A673 (cell line): ENCODE measurements at regions not wholly inside any gene's neighbourhood (a gene's known extent, or its start where the extent isn't known, plus 50 kb on each side); places are given as distances from the start of the nearest gene placed in this dataset.

Experiments used
- BruUV-seq: library from RNA; stranded (reverse); fragments of 400-500 nt; replicated peaks from 2 replicates; lab custom pipeline; 2021; lab: Mats Ljungman, UMichigan
- CTCF ChIA-PET: fragments of 300-600 bp; sonication (Branson Sonifier 250); formaldehyde crosslinking; loops from one replicate; lab custom pipeline; 2022; ENCODE audit warnings: antibody characterized with exemption; lab: Charles Lee
- POLR2A ChIA-PET: fragments of 300-600 bp; sonication (Branson Sonifier 250); formaldehyde crosslinking; loops from one replicate; lab custom pipeline; 2022; ENCODE audit warnings: antibody characterized with exemption; ENCODE audit not compliant: low non-redundant PET; lab: Charles Lee
- DNase-seq: peaks from one replicate; pipeline ENCODE4 v3.0.0-alpha.2; 2015; ENCODE audit warnings: low spot score
- H3K27ac ChIP-seq: fragments of 200-600 bp; sonication (generic); 2 replicates; pipeline ENCODE4 v1.5.1; 2016; ENCODE audit warnings: mixed run types, low read depth, mild to moderate bottlenecking, mixed read lengths, antibody characterized with exemption, low read length; ENCODE audit not compliant: poor library complexity, severe bottlenecking
- H3K27me3 ChIP-seq: fragments of 200-600 bp; sonication (generic); replicated peaks from 2 replicates; pipeline ENCODE4 v1.6.1; 2017; ENCODE audit warnings: mixed run types, low read depth, mild to moderate bottlenecking, mixed read lengths, antibody characterized with exemption, low read length; ENCODE audit not compliant: insufficient read depth, poor library complexity
- H3K36me3 ChIP-seq: fragments of 200-600 bp; sonication (generic); 2 replicates; pipeline ENCODE4 v1.6.1; 2016; ENCODE audit warnings: mixed run types, mild to moderate bottlenecking, mixed read lengths, antibody characterized with exemption, low read length; ENCODE audit not compliant: insufficient read depth, poor library complexity, severe bottlenecking
- H3K4me1 ChIP-seq: fragments of 200-600 bp; sonication (generic); 2 replicates; pipeline ENCODE4 v1.6.1; 2017; ENCODE audit warnings: mixed run types, mild to moderate bottlenecking, mixed read lengths, antibody characterized with exemption, low read length; ENCODE audit not compliant: insufficient read depth, poor library complexity, severe bottlenecking
- H3K4me3 ChIP-seq: fragments of 200-600 bp; sonication (generic); 2 replicates; pipeline ENCODE4 v1.5.1; 2016; ENCODE audit warnings: low read depth, mixed run types, mild to moderate bottlenecking, mixed read lengths, low read length; ENCODE audit not compliant: poor library complexity, severe bottlenecking
- H3K9me3 ChIP-seq: fragments of 200-600 bp; sonication (generic); 2 replicates; pipeline ENCODE4 v1.6.1; 2016; ENCODE audit warnings: mixed run types, low read depth, mild to moderate bottlenecking, mixed read lengths, antibody characterized with exemption, low read length; ENCODE audit not compliant: poor library complexity, severe bottlenecking
- CTCF ChIP-seq: fragments of 300-800, 200-600 bp; sonication (generic); conservative IDR thresholded peaks from 2 replicates; pipeline ENCODE4 v1.5.1; 2017; ENCODE audit warnings: low read depth, mild to moderate bottlenecking, antibody characterized with exemption, low read length, moderate library complexity, mixed read lengths
- EZH2 ChIP-seq: fragments of 200-600 bp; sonication (generic); IDR thresholded peaks from 2 replicates; pipeline ENCODE4 v1.6.1; 2017; ENCODE audit warnings: borderline replicate concordance, low read depth, mild to moderate bottlenecking, mixed read lengths, antibody characterized with exemption, low read length; ENCODE audit not compliant: poor library complexity, severe bottlenecking
- intact Hi-C: fragments of 100-400 bp; cut with micrococcal nuclease; formaldehyde crosslinking; loops from one replicate; pipeline ENCODE4 v1.10.0; 2022; ENCODE audit not compliant: unreplicated experiment

DNA sequence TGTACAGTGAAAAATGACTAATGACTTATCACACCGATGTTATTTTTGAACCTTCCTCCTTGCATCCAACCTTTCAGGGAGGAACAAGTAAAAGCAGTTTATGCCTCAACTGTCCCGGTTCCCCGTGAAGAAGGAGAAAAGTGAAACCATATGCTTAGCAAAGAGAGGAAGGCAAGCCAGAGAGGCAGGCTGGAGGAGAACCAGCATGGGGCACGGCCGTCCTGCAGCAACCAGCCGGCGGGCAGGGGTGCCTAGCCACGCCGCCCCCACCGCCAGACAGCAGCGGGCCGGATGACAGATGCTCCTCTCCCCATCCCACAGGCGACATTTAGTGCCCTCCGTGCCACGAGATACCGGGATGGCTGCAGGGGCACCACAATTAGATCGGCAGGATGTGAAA lies 421.4 kb upstream of the MGMT start:
- no TSS peak for BruUV-seq
- no peak overlapping the region for H3K27ac ChIP-seq
- TF ChIP-seq EZH2 (no peak), CTCF (no peak)
- no peak overlapping the region for H3K4me3 ChIP-seq
- intact Hi-C loops = no loop called here
- peaks cover 23% of the 10 kb centered on the region for H3K4me1 ChIP-seq
- DNase-seq = no peak
- POLR2A ChIA-PET = no interaction called here
- no peaks in the 10 kb centered on the region for H3K27me3 ChIP-seq
- no peaks in the 10 kb centered on the region for H3K36me3 ChIP-seq
- CTCF ChIA-PET = no interaction called here
- no peaks in the 10 kb centered on the region for H3K9me3 ChIP-seq

GRCh38 chr10:129046065-129046681 lies 420.9 kb upstream of the MGMT start:
- H3K9me3 ChIP-seq = no peaks in the 10 kb centered on the region
- no peaks in the 10 kb centered on the region for H3K27me3 ChIP-seq
- no peak overlapping the region for H3K27ac ChIP-seq
- intact Hi-C loops = no loop called here
- H3K36me3 ChIP-seq = no peaks in the 10 kb centered on the region
- no TSS peak for BruUV-seq
- DNase-seq = no peak
- peaks cover 23% of the 10 kb centered on the region for H3K4me1 ChIP-seq
- TF ChIP-seq EZH2 = no peak
- TF ChIP-seq CTCF = no peak
- ChIA-PET POLR2A (no interaction called here), CTCF (no interaction called here)
- no peak overlapping the region for H3K4me3 ChIP-seq

GRCh38 chr10:129046962-129047361 lies 420.1 kb upstream of the MGMT start:
- POLR2A ChIA-PET = no interaction called here
- intact Hi-C loops = no loop called here

More at GRCh38 chr10:129046962-129047361, 420.1 kb upstream of the MGMT start:
- no peaks in the 10 kb centered on the region for H3K36me3 ChIP-seq
- DNase-seq = no peak
- H3K27ac ChIP-seq = no peak overlapping the region
- no TSS peak for BruUV-seq
- no peaks in the 10 kb centered on the region for H3K27me3 ChIP-seq
- no peak overlapping the region for H3K4me3 ChIP-seq
- TF ChIP-seq CTCF (no peak), EZH2 (no peak)
- peaks cover 23% of the 10 kb centered on the region for H3K4me1 ChIP-seq
- no peaks in the 10 kb centered on the region for H3K9me3 ChIP-seq
- CTCF ChIA-PET = no interaction called here
